Keratinocyte (primary cell): ENCODE measurements at regions not wholly inside any gene's neighbourhood (a gene's known extent, or its start where the extent isn't known, plus 50 kb on each side); places are given as distances from the start of the nearest gene placed in this dataset.

ENCODE experiments used
- EZH2 ChIP-seq: IDR thresholded peaks from one replicate; pipeline ENCODE4 v1.6.1; 2012; ENCODE audit warnings: inconsistent platforms, mild to moderate bottlenecking, low read length, moderate library complexity
- TF ChIP-seq, protein P1 (sequence below), 3 experiments: IDR thresholded peaks in 1 of 3; conservative IDR thresholded peaks in 1 of 3; optimal IDR thresholded peaks in 1 of 3; 2 replicates in 2 of 3; 3 replicates in 1 of 3; pipeline versions ENCODE3 to v1.5.1; 2011; ENCODE audit warnings: low read length in 3 of 3, mild to moderate bottlenecking in 3 of 3, moderate library complexity in 2 of 3, control low read depth in 1 of 3, inconsistent platforms in 1 of 3; ENCODE audit not compliant: insufficient read depth in 2 of 3; ENCODE audit errors: extremely low read depth in 1 of 3

DNA sequence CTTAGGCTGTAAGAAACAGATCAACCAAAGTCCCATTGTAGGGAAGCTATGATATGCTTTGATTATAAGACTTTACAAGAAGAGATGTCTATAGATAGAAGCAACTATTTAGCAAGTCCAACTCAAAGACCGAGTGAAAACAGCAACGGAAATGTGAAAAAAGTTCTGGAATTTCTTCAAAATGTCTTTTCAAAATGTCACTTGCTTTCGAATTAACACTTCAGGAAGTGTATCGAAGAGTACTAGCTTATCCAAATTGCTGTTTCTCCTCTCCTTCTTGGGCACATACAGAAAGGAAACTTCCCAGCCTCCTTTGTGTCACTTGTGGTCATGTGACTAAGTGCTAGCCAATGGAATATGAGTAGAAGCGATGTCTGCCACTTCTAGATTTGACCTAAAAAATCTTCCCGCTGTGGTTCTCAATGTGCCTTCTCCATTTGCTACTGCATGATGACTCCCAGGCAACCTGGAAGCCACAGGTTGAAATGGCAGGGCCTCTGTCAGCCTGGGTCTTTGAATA, 89.9 kb downstream of the TSEN15 start:
- TF ChIP-seq, protein P1, sequence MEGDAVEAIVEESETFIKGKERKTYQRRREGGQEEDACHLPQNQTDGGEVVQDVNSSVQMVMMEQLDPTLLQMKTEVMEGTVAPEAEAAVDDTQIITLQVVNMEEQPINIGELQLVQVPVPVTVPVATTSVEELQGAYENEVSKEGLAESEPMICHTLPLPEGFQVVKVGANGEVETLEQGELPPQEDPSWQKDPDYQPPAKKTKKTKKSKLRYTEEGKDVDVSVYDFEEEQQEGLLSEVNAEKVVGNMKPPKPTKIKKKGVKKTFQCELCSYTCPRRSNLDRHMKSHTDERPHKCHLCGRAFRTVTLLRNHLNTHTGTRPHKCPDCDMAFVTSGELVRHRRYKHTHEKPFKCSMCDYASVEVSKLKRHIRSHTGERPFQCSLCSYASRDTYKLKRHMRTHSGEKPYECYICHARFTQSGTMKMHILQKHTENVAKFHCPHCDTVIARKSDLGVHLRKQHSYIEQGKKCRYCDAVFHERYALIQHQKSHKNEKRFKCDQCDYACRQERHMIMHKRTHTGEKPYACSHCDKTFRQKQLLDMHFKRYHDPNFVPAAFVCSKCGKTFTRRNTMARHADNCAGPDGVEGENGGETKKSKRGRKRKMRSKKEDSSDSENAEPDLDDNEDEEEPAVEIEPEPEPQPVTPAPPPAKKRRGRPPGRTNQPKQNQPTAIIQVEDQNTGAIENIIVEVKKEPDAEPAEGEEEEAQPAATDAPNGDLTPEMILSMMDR (optimal IDR thresholded peaks at IDR 0.05 in 1 of 3, IDR thresholded peaks at IDR 0.05 in 1 of 3, conservative IDR thresholded peaks at IDR 0.05 in 1 of 3; ENCODE audit: extremely low read depth in 1 of 3, insufficient read depth in 2 of 3, low read length in 3 of 3) = no peak
- no peak for TF ChIP-seq EZH2
